HG02642 (cell line): ENCODE measurements at regions not wholly inside any gene's neighbourhood (a gene's known extent, or its start where the extent isn't known, plus 50 kb on each side); places are given as distances from the start of the nearest gene placed in this dataset.

Experiments
- ATAC-seq: cut with Tn5 transposase; IDR thresholded peaks from one replicate; pipeline ENCODE4 v1.9.1; 2021; ENCODE audit warnings: mild to moderate bottlenecking; ENCODE audit not compliant: unreplicated experiment, poor library complexity

DNA sequence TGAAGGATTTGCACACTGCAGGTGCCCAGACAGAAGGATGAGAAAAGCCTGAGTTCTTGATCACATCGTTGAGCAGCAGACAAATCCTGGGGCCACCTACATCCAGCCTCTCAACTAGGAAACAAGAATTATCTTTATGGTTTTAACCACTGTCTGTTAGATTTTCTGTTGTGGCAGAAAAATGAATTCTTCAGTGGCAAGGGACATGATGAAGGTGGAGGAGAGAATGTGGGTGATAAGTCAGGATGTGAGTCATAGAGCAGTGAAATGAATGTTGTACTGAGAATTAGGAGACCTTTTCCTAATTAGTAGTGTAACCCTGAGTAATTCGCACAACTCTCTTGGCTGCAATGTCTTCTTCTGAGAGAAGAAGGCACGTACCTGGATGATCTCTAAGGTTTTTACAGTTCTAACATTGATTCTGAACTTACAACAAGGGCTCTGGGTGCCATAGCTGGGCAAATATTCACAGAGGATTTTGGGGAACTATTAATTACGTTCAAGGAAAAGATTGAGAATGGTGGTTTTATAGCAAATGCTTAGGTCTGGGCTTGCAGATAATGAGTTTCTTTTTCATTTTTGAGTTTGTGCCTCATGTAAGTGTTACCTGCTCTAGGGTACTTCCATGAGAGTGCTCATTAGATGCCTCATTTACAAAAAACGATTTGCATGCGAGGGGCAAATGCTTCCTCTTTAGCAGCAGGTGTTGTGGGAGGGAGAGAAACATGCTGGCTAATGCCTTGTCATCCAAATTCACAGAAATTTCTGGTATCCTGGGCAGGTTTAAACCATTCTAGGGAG, 111.0 kb upstream of the KL start:
- peak; percentile 83 for ATAC-seq

DNA sequence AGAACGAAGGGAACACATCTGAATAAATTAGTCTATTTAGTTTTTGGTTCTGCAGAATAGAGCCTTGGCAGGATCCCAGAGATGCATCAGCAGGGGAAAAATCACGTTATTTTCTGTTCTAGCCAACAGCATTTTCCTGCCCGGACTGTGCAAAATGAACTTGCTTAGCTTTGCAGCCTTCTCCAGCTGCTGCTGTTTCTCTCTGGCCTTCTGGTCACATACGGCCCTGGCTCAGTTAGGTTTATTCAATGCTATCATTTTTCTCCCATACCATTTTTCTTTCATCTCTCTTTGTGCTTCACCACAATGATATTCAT, 110.4 kb upstream of the KL start:
- ATAC-seq = peak; percentile 13

DNA sequence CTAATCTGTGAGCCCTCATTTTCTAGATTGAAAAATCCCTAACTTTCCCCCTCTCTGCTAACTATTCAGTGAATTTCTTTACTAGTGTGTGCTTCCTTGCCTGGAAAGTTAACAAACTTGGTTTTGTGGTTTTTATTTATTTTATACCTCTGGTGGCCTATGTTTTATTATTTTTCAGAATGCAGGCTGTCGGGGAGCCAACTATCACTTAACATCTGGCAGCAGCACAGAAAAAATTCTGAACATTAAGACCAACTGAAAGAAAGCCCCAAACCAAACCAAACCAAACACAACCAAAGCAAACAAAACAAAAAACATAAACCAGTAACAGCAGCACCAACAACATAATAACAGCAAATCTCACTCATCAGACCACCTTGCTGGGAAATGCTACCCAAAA, 109.0 kb upstream of the KL start:
- no peak for ATAC-seq

DNA sequence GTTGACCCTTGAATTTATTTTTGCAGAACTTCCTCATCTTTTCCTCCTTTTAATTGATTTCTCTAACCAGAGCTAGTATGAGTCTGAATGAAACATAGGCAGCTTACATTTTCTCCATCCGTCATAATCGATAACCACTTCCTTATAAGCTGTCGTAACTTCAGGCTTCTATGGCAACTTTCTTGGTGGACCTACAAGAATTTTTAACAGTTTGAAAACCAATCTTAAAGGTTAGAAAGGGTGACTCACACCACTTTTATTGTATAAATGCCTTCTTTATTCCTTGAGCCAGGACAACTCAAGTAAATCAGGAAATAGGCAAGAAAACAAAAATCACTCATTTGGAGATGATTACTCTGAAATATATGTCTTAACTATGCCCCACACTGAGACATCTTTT, 105.7 kb upstream of the KL start:
- no peak for ATAC-seq

DNA sequence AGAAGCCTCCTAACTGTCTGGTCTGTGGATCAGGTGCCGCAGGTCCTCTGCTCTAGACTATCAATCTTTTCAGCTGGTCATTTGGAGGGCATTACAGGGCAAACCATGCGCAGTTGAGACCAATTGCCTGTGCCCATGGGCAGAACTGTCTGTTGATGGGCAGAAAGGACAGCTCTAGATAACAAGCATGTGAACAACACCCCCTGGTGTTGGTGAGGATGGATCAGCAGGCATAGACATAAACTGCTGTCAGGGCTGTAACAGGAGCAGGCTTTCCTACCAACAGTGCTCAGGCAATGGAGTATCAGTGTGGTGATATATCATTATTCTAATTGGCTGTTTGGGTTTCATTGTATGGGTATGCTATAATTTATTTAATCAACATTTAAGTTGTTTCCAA, 104.7 kb upstream of the KL start:
- ATAC-seq = peak; percentile 69

DNA sequence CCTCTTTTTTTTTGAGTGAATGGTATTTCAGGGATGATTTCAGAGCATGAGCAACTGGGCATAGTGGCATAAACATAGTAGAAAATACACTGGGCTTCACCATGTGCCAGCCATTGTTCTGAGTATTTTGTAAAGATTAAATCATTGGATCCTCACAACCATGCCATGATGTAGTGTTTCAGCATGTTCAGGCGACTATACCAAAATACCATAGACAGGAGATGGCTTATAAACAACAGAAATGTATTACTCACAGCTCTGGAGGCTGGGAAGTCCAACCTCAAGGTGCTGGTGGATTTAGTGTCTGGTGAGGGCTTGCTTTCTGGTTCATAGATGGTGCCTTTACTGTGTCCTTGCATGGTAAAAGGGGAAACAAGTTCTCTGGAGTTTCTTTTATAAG, 101.5 kb upstream of the KL start:
- ATAC-seq = no peak

DNA sequence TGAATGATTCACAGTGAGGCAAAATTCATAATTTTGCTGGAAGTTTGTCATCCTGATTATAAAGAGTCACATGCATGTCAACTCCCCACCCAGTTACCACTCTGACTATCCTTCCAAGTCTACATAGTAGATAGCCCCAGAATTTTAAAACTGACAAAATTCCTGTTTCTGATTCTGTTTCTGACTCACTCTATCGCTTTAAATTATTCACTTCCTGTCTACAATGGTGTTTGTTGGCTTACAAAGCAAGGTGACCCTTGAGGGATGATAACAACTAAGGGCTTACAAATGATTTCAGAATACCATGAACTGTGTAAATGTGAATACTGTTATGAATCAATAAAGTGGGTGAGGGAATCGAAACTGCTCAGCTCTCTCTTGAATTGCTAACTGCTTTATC, 98.7 kb upstream of the KL start:
- no peak for ATAC-seq

DNA sequence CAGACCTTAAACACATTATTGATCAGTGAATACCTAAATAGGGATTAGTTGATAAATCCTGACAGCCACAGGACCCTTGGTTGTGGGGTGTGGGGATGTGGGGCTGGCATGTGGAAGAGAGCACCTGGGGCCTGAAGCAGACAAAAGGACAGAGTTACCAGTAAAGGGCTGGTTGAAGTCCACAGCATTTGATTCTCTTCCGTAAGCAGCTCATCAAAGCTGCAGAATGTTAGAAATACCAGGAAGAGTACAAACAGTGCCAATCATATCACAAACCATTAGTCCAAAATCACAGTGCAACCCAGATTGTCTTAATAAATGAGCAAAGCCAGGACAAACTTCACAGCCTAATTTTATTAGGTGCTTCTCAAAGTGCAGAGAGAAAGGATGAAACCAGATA, 92.5 kb upstream of the KL start:
- ATAC-seq = no peak

DNA sequence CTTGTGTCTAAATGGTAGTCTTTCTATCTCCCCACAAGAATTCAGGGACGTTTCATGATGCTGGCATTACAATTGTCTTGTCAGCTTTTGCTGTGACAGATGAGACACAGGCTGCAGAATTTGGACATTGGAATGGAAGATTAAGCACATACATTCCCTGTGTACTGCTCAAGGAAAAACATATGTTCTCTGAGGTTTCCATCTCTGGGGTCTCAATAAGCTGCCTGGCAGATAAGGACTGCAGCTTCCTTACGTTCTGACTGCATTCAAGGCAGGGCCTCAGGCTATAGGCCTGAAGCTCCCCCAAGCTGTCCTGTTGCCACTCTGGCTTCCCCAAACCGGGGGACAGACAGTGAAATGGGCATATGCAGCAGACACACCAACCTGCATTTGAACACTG, 91.3 kb upstream of the KL start:
- ATAC-seq = no peak

DNA sequence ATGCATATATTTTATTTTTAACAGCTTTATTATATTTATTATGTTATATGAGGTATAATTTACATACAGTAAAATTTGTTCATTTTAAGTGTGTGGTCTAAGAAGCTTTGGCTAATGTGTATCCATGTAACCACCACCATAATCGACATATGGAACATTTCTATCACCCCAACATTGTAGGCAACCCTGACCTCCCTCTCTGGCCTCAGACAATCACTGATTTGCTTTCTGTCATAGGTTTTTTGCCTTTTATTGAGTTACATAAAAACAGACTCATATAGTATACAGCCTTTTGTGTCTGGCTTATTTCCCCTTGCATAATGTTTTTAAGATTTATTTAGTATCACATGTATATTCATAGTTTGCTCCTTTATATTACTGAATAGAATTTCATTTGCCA, 90.7 kb upstream of the KL start:
- ATAC-seq = no peak

DNA sequence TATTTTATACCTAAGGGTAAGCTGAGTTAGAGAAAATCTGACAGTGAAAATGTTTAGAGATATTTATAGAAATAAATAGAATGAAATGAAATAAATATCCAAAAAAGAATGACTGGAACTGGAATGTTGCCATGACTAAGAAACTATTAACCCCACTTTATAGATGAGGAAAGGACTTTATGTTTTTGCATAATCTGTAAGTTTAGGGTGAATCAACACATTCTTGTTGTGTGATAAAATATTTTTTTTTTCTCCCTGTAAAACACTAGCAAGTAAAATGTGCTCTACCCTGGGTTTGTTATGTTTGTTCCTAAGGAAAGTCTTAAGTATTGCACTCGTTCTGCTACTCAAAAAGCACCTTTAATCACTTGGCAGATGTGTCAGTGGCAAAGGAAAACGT, 83.8 kb upstream of the KL start:
- ATAC-seq = no peak

DNA sequence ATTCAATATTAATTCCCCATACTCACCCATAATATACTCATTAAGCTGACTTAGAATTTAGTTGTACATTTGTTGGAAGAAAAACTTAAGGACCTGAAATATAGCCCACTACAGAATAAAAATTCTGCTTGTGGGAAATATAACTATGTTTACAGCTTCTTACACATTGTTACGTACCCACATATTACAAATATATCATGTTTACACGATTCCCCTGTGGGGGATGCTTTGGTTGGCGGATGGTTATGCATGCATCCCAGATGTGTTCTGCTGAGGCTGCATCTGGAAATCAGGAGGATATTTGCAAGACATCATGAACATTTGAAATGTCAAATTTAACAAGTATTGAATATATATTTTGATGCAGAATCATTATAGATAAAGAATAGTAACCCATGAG, 79.5 kb upstream of the KL start:
- no peak for ATAC-seq

DNA sequence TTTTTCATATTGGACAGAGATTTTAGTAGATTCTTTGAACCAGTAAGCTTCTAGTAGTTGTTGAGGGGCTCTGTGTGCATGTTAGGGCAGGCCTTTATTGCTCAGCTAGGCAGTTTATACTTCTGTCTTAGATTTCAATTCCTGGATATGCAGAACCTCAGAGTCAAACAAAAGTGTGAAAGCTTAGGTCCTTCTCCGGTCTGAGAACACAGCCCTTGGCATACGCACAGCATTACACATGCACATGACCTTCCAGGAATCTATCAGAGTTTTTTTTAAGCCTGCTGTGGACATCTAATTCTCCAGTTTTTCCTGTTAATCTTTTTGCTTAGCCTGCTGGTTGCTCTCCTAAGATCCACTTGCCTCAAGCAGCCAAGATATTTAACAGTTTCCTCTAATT, 77.9 kb upstream of the KL start:
- no peak for ATAC-seq

DNA sequence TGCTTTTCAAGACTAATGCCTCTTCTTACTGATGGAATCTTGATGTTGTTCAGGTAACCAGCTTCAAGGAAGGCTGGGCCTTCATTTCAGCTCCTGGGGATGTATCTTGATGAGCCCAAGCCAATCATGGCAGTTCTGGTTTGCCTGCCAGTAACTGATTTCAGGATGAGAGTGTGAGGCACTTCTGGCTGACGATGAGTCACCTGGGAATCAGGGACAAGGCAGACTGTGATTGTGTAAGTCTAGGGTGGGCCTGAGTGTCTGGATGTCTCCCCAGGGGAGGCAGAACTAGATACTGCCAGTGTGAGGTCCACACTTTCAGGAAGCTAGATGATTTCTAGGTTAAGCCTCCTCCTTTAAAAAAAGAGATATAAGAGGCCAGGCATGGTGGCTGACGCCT, 77.3 kb upstream of the KL start:
- ATAC-seq = no peak

DNA sequence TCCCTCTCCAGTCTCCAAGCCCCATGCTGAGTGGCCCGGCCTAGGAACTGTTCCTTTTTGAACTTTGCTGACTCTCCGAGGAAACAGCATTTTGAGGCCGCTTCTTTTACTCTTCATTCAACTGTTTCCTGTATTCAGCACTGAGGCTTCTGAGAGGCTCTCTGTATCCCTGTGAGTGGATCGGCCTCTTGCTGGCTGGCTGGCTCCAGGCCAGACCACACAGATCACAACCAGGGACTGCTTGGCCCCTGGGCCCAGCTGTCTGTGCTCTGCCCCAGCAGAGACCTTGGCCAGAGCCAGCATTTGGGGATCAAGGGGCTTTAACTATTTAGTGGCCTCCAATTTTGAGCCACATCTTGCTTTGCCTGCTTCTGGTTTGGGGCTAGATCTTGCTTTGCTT, 75.6 kb upstream of the KL start:
- ATAC-seq = no peak

DNA sequence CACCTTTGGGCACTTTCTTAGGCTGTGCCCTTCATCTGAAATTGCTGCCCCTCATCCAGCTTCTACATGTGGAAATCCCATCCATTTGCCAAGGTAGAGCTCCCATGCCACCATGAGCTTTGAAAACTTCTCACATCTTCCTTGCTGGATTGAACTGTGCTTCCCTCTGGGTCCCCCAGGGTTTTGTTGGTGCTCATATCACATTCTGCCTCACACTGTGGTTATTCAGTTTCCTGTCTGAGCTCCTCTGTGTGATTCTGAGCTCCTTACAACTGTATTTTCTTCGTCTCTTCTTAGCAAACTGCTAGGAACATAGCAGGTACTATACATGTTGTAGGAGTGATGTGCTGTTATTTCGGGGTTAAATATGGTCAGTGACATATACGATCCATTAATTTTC, 74.9 kb upstream of the KL start:
- ATAC-seq = no peak

DNA sequence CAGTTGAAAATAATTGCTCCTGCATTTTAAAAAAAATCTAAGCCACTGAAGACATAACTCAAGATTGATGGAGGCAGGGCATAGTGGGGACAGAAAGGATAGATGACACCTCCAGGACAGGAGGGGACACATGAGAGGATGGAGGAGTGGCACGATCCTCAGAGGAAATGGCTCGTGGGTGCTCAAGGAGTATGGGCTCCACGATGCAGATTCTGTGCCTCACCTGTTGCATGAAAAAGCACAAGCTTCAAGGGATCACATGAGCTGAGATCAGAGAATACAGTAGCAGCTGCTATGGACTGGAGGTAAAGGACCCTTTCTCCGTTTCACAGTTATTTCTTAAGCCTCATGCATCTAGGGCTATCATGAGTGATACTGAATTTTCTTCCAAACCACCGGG, 69.7 kb upstream of the KL start:
- ATAC-seq = no peak

DNA sequence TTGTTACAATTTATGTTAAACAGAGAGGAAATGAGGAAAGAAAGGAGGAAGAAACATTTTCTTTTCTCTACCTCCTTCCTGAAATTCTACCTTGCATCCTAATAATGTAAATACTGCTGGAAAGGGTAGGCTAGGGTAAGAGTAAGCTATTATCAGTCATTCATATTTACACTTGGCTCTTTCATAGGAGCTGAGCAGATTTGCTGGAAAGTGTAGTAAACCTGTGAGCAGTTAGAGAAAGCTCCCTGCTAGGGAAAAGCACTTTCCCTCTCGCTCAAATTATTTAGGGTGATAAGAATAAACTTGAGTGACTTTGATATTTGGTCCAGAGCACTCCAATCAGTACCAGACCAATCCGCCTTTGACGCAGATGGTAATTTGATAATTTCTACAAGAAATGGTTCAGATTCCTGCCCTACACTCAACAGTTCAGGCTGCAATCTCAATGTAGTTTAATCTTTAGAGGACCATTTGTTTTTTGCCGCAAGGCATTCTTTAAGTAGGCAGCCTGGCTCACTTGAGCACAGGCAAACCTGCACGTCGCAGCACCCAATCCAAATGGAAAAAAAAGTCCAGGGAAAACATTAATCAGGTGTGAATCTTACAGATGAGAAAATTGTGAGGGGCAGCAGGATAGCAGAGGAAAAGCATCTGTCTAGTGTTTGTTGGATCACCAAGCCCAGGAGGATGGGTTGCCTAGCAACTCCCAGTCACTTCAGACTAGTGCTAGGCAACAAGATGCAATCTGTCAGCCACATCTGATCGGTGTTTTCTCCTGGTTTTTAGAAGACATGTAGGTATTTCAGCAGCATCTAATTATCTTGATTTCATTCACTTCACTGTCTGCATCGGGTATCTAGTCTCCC, 68.6 kb upstream of the KL start:
- ATAC-seq = no peak

DNA sequence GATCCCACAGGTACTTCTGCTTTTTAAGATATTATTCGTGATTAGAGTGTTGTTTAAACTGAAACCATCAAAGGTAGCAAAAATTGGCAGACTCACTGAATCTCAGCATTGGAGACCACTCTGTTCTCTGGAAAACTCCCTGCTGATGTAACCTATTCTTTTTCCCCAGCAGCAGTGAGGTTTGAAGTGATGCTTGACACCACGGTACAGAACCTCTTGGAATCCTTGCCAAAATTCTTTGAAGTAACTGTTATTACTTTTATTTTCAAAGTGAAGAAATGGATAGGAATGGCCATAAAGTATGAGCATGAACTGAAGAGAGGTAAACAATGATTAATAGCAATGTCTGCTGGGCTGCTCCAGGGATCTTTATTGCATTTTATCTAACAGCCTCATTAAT, 66.4 kb upstream of the KL start:
- ATAC-seq = no peak

DNA sequence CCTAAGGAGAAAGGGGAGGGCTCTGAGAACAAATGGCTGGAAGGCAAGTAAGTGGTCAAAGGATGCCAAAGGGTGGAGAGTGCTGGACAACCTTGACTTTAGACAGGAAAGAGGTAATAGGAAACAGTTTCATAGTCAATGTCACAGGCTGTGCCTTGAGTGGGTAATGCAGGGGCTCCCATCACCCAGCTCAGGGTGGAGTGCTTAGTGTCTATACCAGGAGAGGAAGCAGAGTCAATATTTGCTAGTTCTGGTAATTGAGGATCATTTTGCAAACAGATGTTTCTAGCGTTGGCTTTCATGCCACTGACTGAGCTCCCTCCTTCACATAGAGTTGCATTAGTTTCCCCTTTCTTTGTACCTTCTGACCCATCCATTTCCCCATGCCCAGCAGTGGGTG, 64.6 kb upstream of the KL start:
- ATAC-seq = no peak

DNA sequence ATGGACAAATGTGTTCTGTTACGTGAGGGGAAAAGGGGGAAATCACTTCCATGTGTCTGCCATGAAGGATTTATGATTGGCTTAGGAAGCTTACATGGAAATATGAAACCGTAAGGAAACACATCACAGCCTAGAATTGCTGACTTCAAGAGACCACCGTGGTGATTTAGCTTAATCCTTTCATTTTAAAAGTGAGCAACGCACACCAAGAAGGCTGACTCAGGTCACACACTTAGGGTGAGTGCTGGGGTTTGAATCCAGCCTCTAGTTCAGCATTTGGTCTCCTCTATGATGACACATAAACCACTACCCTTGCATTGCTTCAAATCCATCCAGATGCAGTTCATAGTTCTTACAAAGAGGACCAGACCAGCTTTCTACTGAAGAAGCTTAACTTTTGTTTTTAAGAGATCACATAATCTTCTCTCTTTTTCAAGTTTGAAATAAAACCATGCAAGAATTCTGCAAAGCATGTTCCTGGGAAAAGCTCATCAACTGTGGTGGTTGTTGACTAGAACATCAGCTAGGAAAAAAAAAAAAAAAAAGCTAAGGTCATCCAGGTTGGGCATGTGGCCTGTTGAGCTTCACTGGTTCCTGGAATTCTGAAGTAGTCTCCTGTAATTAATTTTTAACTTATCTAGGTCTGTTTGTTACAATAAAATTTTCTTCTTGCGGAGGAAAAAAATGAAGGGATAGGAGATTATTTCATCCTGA, 60.2 kb upstream of the KL start:
- ATAC-seq = no peak

DNA sequence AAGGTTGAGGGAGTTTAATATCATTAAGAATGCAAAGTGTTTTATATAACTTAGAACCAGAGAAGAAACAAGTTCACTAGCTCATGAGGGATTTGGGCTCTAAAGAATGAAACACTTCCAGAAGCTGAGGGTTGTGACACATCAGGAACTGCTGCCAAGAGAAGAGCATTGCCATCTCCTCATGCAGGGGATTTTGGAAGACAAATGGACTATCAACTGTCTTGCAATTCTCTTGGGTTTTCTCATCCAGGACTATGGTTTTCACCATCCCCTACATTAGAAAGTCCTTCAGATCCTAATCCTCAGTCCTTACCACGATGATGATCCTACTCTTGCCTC, 59.7 kb upstream of the KL start:
- no peak for ATAC-seq
